ENCODE measurements at regions not wholly inside any gene's neighbourhood (a gene's known extent, or its start where the extent isn't known, plus 50 kb on each side); places are given as distances from the start of the nearest gene placed in this dataset.

GRCh38 chr2:19723021-19723420 lies 178.8 kb downstream of the TTC32 start:
- TF ChIP-seq CTCF (IDR thresholded peaks at IDR 0.05) = no peak
- TF ChIP-seq EZH2 (IDR thresholded peaks at IDR 0.05; ENCODE audit: borderline replicate concordance, insufficient read depth, low read depth, low read length, poor library complexity, severe bottlenecking) = no peak

Data from B cell (primary cell).